ENCODE measurements at regions not wholly inside any gene's neighbourhood (a gene's known extent, or its start where the extent isn't known, plus 50 kb on each side); places are given as distances from the start of the nearest gene placed in this dataset.

DNA sequence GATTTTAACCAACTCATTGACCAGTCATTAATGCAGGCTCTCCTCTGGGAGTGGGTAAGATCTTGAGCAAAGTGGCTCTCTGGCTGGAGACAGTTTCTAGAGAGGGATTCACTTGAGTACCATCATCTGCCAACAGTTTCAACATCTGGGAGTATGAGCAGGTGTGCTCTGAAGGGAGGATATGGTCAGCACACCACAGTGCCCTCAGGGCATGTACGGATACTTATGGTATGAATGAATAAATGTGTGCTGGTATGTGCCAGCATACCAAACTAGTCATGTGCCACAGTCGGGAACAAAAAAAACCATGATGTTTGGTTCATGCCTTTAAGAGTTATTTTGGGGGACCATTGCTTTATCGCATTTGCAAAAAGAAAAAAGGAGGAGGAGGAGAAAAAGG, 1197.5 kb upstream of the TENM4 start:
- Histone ChIP-seq H3K9me2 (replicated peaks; ENCODE audit: control insufficient read depth, low read length) (no peaks in the 10 kb centered on the region), H3K79me2 (ENCODE audit: control insufficient read depth, low read length) (no peaks in the 10 kb centered on the region), H3K4me3 (ENCODE audit: low read length) (no peak overlapping the region), H3K9me3 (ENCODE audit: control insufficient read depth, insufficient read depth, low read length) (no peaks in the 10 kb centered on the region), H3F3A (ENCODE audit: control insufficient read depth, insufficient read depth) (no peaks in the 10 kb centered on the region), H3K36me3 (ENCODE audit: control insufficient read depth, low read length) (no peaks in the 10 kb centered on the region), H3K27me3 (ENCODE audit: control insufficient read depth, low read length) (no peaks in the 10 kb centered on the region), H3K27ac (ENCODE audit: low read depth, low read length) (no peak overlapping the region), H3K4me2 (ENCODE audit: low read length) (no peak overlapping the region), H4K20me1 (ENCODE audit: control insufficient read depth, insufficient read depth, low read depth, low read length) (no peaks in the 10 kb centered on the region), H3K4me1 (ENCODE audit: control insufficient read depth, low read length) (no peaks in the 10 kb centered on the region)
- no peak for TF ChIP-seq EZH2phosphoT487 (IDR thresholded peaks at IDR 0.05; ENCODE audit: borderline replicate concordance, low read length)
- TF ChIP-seq, protein P1, sequence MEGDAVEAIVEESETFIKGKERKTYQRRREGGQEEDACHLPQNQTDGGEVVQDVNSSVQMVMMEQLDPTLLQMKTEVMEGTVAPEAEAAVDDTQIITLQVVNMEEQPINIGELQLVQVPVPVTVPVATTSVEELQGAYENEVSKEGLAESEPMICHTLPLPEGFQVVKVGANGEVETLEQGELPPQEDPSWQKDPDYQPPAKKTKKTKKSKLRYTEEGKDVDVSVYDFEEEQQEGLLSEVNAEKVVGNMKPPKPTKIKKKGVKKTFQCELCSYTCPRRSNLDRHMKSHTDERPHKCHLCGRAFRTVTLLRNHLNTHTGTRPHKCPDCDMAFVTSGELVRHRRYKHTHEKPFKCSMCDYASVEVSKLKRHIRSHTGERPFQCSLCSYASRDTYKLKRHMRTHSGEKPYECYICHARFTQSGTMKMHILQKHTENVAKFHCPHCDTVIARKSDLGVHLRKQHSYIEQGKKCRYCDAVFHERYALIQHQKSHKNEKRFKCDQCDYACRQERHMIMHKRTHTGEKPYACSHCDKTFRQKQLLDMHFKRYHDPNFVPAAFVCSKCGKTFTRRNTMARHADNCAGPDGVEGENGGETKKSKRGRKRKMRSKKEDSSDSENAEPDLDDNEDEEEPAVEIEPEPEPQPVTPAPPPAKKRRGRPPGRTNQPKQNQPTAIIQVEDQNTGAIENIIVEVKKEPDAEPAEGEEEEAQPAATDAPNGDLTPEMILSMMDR (IDR thresholded peaks at IDR 0.05; ENCODE audit: low read depth, low read length, poor library complexity, severe bottlenecking) = no peak

DNA sequence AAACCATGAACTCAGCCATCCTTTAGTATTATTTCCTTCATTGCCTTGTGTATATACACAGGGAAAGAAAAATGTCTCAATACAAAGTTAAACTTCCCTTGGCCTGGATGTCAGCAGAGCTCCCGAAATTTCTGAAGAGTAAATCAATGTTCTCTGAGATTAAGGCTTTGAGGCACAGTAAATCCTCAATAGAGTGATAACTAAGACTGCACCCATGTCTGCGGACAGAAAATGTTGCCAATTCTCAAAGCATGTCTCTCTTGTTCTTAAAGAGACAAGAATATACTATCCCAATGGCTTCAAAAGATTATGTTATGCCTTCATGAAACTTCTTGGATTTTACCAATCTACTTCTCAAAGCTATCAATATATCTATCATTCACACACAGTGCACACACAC, 1196.7 kb upstream of the TENM4 start:
- H3K27me3 ChIP-seq (ENCODE audit: control insufficient read depth, low read length) = no peaks in the 10 kb centered on the region
- H3K4me3 ChIP-seq (ENCODE audit: low read length) = no peak overlapping the region
- no peaks in the 10 kb centered on the region for H3K9me2 ChIP-seq (replicated peaks; ENCODE audit: control insufficient read depth, low read length)
- H3K79me2 ChIP-seq (ENCODE audit: control insufficient read depth, low read length) = no peaks in the 10 kb centered on the region
- H3K4me2 ChIP-seq (ENCODE audit: low read length) = no peak overlapping the region
- H3K4me1 ChIP-seq (ENCODE audit: control insufficient read depth, low read length) = no peaks in the 10 kb centered on the region
- TF ChIP-seq, protein P1 (IDR thresholded peaks at IDR 0.05; ENCODE audit: low read depth, low read length, poor library complexity, severe bottlenecking) = no peak
- no peak for TF ChIP-seq EZH2phosphoT487 (IDR thresholded peaks at IDR 0.05; ENCODE audit: borderline replicate concordance, low read length)
- no peaks in the 10 kb centered on the region for H3K9me3 ChIP-seq (ENCODE audit: control insufficient read depth, insufficient read depth, low read length)
- H3K36me3 ChIP-seq (ENCODE audit: control insufficient read depth, low read length) = no peaks in the 10 kb centered on the region
- no peak overlapping the region for H3K27ac ChIP-seq (ENCODE audit: low read depth, low read length)
- no peaks in the 10 kb centered on the region for H3F3A ChIP-seq (ENCODE audit: control insufficient read depth, insufficient read depth)
- H4K20me1 ChIP-seq (ENCODE audit: control insufficient read depth, insufficient read depth, low read depth, low read length) = no peaks in the 10 kb centered on the region

- Histone ChIP-seq H4K20me1 (ENCODE audit: control insufficient read depth, insufficient read depth, low read depth, low read length) (no peaks in the 10 kb centered on the region), H3K9me2 (replicated peaks; ENCODE audit: control insufficient read depth, low read length) (no peaks in the 10 kb centered on the region), H3K4me3 (ENCODE audit: low read length) (no peak overlapping the region), H3K9me3 (ENCODE audit: control insufficient read depth, insufficient read depth, low read length) (no peaks in the 10 kb centered on the region), H3K27ac (ENCODE audit: low read depth, low read length) (no peak overlapping the region), H3K4me2 (ENCODE audit: low read length) (no peak overlapping the region), H3K27me3 (ENCODE audit: control insufficient read depth, low read length) (no peaks in the 10 kb centered on the region), H3K79me2 (ENCODE audit: control insufficient read depth, low read length) (no peaks in the 10 kb centered on the region), H3K36me3 (ENCODE audit: control insufficient read depth, low read length) (no peaks in the 10 kb centered on the region), H3K4me1 (ENCODE audit: control insufficient read depth, low read length) (no peaks in the 10 kb centered on the region), H3F3A (ENCODE audit: control insufficient read depth, insufficient read depth) (no peaks in the 10 kb centered on the region)
- no peak for TF ChIP-seq EZH2phosphoT487 (IDR thresholded peaks at IDR 0.05; ENCODE audit: borderline replicate concordance, low read length)
- TF ChIP-seq, protein P1 (IDR thresholded peaks at IDR 0.05; ENCODE audit: low read depth, low read length, poor library complexity, severe bottlenecking) = no peak
Measured at GRCh38 chr11:80636999-80637398, 1196.2 kb upstream of the TENM4 start.

- no peaks in the 10 kb centered on the region for H3K27me3 ChIP-seq (ENCODE audit: control insufficient read depth, low read length)
- TF ChIP-seq, protein P1 (IDR thresholded peaks at IDR 0.05; ENCODE audit: low read depth, low read length, poor library complexity, severe bottlenecking) = no peak
- no peak for TF ChIP-seq EZH2phosphoT487 (IDR thresholded peaks at IDR 0.05; ENCODE audit: borderline replicate concordance, low read length)
- H3K27ac ChIP-seq (ENCODE audit: low read depth, low read length) = no peak overlapping the region
- H3K9me3 ChIP-seq (ENCODE audit: control insufficient read depth, insufficient read depth, low read length) = no peaks in the 10 kb centered on the region
- H3K9me2 ChIP-seq (replicated peaks; ENCODE audit: control insufficient read depth, low read length) = no peaks in the 10 kb centered on the region
- H3K4me3 ChIP-seq (ENCODE audit: low read length) = no peak overlapping the region
- no peaks in the 10 kb centered on the region for H3K4me1 ChIP-seq (ENCODE audit: control insufficient read depth, low read length)
- H3K4me2 ChIP-seq (ENCODE audit: low read length) = no peak overlapping the region
- no peaks in the 10 kb centered on the region for H4K20me1 ChIP-seq (ENCODE audit: control insufficient read depth, insufficient read depth, low read depth, low read length)
- no peaks in the 10 kb centered on the region for H3F3A ChIP-seq (ENCODE audit: control insufficient read depth, insufficient read depth)
- H3K36me3 ChIP-seq (ENCODE audit: control insufficient read depth, low read length) = no peaks in the 10 kb centered on the region
- H3K79me2 ChIP-seq (ENCODE audit: control insufficient read depth, low read length) = no peaks in the 10 kb centered on the region
Measured at GRCh38 chr11:80635178-80635577, 1194.3 kb upstream of the TENM4 start.
